Activated T-cell treated with anti-CD3 and anti-CD28 coated beads, Interleukin-2, amount 50 U/mL, for 1 hour (primary cell): ENCODE measurements at regions not wholly inside any gene's neighbourhood (a gene's known extent, or its start where the extent isn't known, plus 50 kb on each side); places are given as distances from the start of the nearest gene placed in this dataset.

Experiments used
- DNase-seq: peaks from one replicate; pipeline ENCODE4 v3.0.0-alpha.2; 2020

DNA sequence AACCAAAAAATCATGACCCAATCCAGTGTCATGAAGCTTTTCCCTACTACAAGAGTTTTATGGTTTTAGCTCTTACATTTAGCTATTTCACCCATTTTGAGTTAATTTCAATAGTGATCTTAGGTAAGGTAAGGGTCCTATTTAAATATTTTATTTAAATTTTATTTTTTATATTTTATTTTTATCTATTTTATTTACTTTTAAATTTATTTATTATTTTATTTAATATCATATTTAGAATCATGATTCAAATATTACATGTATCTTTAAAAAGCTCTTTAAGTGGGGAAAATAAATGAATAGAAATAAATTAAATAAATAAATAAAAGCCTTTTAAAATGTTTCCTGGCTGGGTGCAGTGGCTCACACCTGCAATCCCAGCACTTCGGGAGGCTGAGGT lies 276.0 kb downstream of the SKIDA1 start:
- no peak for DNase-seq

DNA sequence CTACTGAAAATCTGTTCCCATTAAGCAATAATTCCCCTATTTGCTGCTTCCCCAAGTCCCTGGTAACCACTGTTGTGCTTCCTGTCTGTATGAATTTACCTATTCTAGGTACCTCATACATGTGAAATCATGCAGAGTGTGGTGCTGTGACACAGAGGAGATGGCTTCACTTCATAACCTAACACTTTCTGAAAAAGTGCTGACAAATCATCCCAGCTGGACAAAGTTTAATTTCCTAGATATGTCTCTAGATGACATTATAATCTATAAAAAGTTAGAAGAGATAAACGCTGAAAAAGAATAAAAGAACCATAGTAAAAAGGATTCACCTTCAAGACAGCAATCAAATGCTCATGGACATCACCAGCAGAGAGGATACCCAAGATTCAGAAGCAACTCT lies 277.9 kb downstream of the SKIDA1 start:
- DNase-seq, result no peak

- DNase-seq, result no peak
These were observed 279.3 kb downstream of the SKIDA1 start for GRCh38 chr10:21246178-21246577.

GRCh38 chr10:21243748-21244257 lies 281.7 kb downstream of the SKIDA1 start:
- DNase-seq, result no peak

DNA sequence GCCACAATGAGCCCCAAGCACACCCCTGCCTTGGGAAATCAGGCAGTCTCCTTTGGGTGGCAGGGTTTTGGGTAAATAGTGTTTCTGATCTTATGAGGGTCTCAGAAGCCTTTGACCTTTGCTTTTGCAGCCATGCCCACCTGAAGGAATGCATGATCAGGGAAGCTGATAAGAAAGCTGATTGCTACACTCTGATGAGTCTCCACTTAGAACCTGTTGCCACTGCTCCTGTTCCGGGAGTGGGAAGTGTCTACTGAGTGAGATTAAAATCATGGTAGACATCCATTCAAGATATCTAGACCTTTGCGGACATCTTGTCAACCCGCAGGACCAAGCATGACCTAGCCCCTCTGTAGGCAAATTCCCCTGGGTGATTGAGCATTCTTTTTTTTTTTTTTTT lies 282.6 kb downstream of the SKIDA1 start:
- DNase-seq, result no peak

DNA sequence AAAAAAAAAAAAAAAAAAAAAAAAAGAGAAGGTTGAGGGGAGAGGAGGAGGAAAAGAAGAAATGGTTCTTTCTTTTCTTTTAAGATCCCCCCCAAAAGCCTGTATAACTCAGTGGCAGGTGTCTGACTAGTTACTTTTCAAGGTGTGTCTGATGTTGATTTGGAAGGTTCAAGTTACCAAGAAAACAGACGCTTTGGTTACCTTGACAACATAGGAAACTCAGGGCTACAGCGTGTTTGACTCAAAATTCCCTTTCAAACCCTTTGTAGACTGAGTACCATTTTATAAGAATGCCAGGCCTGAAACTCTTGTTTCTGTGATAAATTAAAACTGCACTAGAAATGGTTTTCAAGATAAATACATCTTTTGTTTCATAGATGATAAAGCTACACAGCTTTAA lies 286.8 kb downstream of the SKIDA1 start:
- no peak for DNase-seq

DNA sequence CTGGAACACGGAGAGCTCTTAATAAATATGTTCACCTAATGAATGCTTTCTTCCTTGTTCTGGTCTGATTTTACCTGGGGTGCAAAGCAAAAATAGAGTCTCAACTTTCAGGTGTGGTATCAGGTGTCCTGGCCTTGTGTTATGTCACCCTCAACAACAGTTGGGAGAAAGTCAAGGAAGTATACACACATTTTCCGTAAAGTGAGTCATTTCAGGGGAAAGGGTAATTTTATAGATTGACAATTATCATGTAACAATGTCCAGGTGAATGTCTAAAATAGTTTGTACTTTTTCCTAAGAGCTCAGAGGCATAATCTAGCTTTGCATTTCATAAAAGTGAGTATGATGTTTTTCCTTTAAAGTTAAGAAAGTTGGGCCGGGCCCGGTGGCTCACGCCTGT lies 287.4 kb downstream of the SKIDA1 start:
- no peak for DNase-seq

DNA sequence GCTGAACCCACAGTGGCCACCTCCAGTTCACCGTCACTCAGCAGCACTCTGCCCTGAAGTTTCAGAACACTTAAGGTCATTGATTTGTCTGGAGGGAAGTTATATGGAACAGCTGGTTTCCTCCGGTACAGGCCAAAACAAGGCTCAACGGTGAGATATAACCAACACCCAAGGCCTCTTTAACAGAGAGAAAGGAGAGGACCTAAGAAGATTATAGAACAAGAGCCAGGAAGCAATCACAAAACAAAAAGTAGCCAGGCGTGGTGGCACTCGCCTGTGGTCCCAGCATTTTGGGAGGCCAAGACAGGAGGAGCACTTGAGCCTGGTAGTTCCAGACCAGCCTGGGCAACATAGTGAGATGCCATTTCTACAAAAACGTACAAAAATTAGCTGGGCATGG lies 290.7 kb downstream of the SKIDA1 start:
- no peak for DNase-seq

DNA sequence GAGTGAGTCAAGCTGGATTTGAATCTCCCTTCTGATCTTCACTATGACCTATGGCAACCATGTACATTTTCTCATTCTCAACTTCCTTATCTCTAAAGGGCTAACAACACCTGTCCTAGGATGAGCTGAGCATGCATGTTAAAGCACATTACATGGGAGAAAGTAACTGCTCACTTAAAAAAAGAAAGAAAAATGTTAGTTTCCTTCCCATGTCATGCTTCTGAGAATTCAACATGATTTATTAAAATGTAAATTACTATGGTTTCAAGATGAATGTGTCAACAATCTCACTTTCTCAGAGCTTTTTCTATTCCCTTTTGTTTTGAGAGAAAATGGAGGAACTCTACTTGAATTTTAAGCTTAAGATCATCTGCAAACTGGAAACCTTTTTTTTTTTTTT lies 295.3 kb downstream of the SKIDA1 start:
- no peak for DNase-seq

DNA sequence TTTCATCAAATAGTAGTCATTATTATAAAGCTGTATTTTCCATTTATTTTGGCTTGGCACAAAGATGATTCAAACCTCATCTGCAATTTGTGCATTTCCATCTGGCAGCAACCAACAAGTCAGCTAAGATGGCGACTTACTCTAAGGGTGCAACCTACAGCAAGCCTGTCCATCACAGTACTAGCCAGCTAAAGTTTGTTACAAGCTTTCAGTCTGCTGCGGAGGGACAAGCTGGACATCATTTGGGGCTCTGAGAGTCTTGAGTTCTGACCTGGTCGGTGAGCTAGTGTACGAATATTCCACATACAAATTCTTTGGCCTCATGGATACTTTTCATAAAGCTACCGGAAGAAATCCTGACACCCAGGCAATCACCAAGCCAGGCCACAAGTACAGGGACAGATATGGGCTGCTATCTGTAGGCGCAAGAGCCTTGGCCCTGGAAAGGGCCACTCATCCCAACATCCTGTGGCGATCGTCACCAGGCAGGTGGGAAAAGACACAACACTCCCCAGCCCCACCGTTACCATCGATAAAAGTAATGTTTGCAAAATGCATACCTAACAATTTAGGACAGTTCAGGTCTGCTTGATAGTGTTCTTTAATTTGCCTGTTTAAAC lies 307.6 kb downstream of the SKIDA1 start:
- DNase-seq, result no peak

GRCh38 chr10:21217107-21217506 lies 308.4 kb downstream of the SKIDA1 start:
- no peak for DNase-seq

DNA sequence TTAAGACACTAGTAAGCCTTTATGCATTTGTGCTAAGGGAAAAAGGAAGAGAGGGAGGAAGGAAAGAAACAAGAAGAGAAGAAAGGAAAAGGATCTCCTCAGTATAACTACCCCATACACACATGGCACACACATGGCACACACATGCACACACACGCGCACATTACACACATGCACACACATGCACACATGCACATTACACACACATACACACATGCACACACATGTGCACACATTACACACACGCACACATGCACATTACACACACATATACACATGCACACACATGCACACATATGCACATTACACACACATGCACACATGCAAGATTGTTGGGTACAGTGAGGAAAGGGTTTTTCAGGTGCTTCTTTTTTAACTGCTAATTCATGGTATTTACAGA lies 311.2 kb downstream of the SKIDA1 start:
- DNase-seq, result no peak

DNA sequence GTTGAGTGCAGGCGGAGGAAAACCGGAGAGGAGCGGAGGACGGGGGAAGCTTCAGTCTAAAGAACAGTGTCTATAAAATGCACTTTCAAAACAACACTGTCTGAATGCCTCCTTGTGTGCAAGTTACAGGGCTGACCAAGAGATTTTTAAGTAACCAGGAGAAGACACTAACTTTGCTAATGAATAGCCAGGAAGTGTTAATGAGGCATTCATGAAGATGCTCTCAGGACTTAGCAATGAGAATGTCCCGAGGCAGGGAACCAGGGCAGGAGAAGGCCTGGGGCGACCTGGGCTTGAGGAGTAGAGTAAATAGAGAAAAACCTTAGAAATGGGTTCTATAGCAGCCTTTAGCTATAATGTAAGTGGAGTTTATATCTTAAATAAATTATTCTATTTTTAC lies 312.1 kb downstream of the SKIDA1 start:
- no peak for DNase-seq

- DNase-seq, result no peak
These were observed 312.6 kb downstream of the SKIDA1 start for GRCh38 chr10:21212912-21213311.

DNA sequence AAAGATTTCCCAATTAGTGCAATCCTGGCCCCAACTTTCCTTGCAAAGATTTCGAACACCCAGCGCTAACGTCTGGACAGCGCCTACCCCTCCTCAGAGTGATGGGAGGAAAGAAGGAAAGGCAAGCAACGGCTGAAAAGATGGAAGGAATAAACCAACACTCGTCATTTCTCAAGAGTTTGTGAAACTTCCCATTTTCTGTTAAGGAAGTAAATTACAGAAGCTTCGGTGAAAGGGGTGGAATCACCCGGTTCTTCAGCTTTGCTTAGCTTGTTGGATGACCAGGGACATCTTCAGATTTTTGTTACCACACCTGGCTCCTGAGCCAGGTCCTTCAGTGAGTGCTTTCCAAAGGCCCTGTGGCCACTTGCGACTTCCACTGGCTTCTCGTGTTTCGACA lies 313.1 kb downstream of the SKIDA1 start:
- no peak for DNase-seq

GRCh38 chr10:21209495-21209894 lies 312.4 kb upstream of the NEBL start:
- no peak for DNase-seq

DNA sequence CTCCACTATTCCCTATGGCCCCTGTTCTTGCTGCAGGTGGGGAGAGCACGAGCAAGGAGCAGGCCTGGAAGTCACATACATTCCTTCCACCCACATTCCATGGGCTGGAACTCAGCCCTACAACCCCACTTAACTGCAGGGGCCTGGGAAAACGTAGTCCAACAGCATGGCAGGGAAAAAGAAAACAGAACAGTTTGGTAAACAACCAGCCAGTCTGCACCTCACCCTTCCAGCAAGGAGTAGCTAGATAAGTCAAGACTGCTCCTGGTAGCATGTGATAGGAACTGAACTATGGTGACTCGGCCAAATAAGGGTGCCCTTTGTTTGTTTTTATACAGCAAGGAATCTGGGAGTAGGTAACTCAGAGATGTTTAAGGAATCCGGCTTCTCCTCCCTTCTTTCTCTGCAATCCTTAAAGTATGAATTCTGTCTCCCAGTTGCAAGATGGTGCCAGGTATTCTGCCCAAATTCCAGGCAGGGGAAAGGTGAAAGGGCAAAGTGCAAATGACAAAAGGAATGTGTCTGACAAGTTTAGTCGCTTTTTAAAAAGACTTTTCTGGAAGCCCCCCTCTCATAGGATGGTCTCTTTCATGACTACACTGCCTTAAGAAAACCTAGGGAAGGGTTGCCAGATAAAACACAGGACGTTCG lies 311.7 kb upstream of the NEBL start:
- no peak for DNase-seq

DNA sequence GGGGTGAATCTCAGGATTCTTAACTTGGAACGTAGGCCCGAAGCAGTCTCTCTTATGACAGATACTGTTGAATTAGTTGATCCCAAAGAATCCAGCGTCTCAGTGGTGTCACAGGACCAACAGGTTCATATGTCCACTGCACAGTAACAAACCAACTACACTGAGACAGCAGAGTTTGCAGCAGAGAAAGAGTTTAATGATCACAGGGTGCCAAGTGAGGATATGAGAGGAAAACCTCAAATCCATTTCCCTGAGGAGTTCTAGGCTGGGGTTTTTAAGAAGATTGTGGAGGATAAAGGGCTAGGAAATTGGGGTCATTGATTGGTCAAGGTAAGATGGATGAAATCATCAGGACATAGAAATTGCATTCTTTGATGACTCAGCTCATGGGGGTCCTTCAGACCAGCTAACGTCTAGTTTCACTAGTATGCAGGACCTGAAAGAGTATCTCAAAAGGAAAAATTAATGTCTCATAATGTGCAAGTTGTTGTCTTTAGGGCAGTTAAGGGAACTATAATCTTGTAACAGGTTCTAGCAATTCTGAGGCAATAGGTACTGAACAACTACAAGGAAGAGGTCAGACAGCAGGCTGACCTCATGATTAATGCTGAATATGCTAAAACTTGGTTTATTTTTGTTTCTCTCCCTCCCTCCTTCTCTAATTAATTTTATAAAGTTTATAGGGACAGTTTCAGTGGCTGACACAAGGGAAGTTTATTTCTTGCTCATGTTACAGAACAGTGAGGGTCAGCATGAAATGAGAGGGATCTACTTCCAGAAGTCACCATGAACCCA lies 310.9 kb upstream of the NEBL start:
- DNase-seq, result no peak

DNA sequence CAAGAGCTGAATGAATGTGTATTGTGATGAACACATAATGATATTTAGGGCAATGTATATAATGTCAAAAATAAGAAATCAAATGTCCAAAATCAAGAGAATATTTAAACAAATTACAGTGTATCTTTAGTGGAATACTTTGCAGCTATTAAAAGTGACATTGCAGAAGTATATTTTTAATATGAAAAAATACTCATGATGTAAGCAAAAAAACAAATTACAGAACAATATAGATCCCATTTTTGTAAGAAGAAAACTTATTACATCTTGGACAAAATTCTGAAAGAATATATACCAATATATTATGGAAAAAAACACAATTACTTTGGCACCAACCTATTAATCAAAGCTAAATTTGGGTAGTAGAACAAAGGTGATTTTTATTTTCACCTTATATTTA lies 308.2 kb upstream of the NEBL start:
- DNase-seq, result no peak

DNA sequence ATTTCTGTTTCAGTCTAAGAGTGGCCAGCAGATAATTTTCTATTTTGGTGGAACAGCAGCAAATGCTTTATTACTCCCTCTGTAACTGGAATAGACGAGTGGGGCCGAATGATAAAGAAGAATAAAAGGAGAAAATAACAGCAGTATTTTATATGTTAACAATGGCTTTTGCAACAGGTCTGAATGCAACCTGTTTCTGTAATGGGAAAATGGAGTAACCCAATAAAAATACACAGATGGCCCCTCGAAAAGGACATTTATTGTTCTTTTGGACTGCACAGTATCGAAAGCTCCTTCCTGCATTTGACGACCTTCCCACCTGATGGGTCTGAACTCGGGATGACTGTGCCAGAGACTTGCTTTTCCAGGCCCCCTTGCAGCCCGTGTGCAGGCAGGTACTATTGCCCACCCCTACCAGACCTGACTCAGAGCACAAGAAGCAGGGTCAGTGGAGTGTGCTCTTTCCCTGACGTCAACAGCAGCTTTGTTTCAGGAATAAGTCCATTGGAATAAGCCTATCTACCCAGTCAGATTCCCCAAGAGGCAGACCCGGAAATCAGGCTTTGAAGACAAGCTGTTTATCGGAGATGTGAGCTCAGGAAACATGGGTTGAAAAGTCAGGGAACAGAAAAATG lies 306.5 kb upstream of the NEBL start:
- no peak for DNase-seq

DNA sequence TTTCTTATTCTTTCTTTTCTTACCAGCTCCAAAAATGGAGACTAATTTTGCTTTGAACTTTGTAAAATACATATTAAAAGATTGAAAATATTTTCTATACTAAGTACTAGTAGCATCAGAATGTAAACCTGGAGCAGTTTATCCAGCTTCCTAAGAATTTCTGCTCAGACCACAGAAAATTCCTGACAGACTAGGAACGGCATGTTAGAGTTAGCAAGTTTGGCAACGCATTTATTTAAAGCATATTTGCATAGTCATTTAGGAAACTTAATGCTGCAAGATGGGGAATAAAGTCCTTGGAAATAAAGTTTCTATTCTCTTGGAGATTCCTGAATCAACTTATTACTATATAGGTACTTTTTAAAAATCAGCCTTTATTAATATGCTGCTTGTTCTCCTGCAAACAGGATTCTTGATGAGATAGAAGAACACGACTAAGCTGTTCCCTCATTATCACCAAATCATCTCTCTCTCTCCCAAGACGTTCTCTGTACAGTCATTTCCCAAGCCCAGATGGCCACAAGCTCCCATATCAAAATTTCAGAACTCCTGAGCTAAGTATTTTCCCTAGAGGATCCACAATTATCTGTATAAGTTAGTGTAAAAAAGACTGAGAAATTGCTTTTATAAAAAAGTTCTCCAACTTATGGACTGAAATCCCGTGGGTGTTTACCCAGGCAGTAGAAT lies 305.8 kb upstream of the NEBL start:
- DNase-seq, result no peak

- DNase-seq, result no peak
These were observed 302.4 kb upstream of the NEBL start for GRCh38 chr10:21199501-21199900.

DNA sequence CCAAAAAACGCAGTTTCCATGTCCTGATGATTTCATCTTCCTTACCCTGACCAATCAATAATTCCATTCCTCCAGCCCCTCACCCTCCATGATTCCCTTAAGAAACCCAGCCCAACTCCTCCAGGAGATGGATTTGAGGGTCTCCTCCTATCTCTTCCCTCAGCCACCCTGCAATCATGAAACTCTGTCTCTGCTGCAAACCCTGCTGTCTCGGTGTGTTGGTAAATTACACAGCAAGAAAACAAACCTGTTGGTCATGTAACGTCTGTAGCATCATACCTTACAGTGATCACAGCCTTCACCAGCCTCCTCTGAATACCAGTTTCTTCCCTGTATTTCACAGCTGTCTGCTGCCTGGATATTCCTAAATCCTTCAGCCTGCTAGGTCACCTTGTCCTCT lies 300.7 kb upstream of the NEBL start:
- DNase-seq, result no peak
